CD14-positive monocyte (primary cell): ENCODE measurements at regions not wholly inside any gene's neighbourhood (a gene's known extent, or its start where the extent isn't known, plus 50 kb on each side); places are given as distances from the start of the nearest gene placed in this dataset.

Source experiments
- DNase-seq, 3 donors: peaks; one replicate each; pipeline ENCODE4 v3.0.0-alpha.2; 2011 to 2022
- H2AFZ ChIP-seq: 2 replicates; pipeline ENCODE4 v1.6.0; 2012; ENCODE audit warnings: mild to moderate bottlenecking, low read depth, low read length, inconsistent platforms; ENCODE audit not compliant: insufficient read depth, poor library complexity, severe bottlenecking
- H3K27ac ChIP-seq, 2 donors: 1 replicate in 1 of 2; 2 replicates in 1 of 2; pipeline ENCODE4 v1.5.1; 2012 to 2013; ENCODE audit warnings: low read length in 2 of 2, control low read depth in 1 of 2, inconsistent platforms in 1 of 2, low read depth in 1 of 2, mild to moderate bottlenecking in 1 of 2
- H3K27me3 ChIP-seq, 2 donors: one replicate each; pipeline versions ENCODE4 v1.6.0 to v1.6.1; 2011 to 2013; ENCODE audit warnings: low read length in 2 of 2; ENCODE audit not compliant: control insufficient read depth in 2 of 2, insufficient read depth in 2 of 2
- H3K36me3 ChIP-seq, 2 donors: replicated peaks in 1 of 2; 1 replicate in 1 of 2; 2 replicates in 1 of 2; pipeline versions ENCODE4 v1.5.1 to v1.6.1; 2012 to 2013; ENCODE audit warnings: low read length in 2 of 2, control low read depth in 1 of 2, inconsistent platforms in 1 of 2, mild to moderate bottlenecking in 1 of 2; ENCODE audit not compliant: insufficient read depth in 2 of 2, control insufficient read depth in 1 of 2
- H3K4me1 ChIP-seq, 2 donors: 1 replicate in 1 of 2; 2 replicates in 1 of 2; pipeline versions ENCODE4 v1.5.1 to v1.6.1; 2012 to 2013; ENCODE audit warnings: low read length in 2 of 2, control low read depth in 1 of 2, inconsistent platforms in 1 of 2, mild to moderate bottlenecking in 1 of 2, moderate library complexity in 1 of 2; ENCODE audit not compliant: insufficient read depth in 2 of 2, control insufficient read depth in 1 of 2
- H3K4me2 ChIP-seq: replicated peaks from 2 replicates; pipeline ENCODE3; 2012; ENCODE audit warnings: low read length, moderate library complexity, mild to moderate bottlenecking; ENCODE audit not compliant: poor library complexity, severe bottlenecking; ENCODE audit errors: extremely low read depth
- H3K4me3 ChIP-seq, 3 experiments: fragments of 200-600 bp in 1 of 3; sonication (generic) in 1 of 3; replicated peaks in 1 of 3; 1 replicate in 2 of 3; 2 replicates in 1 of 3; pipeline ENCODE4 v1.5.1; 2011 to 2013; ENCODE audit warnings: low read length in 3 of 3, mild to moderate bottlenecking in 3 of 3, control low read depth in 2 of 3, low read depth in 2 of 3, inconsistent platforms in 1 of 3, moderate library complexity in 1 of 3
- H3K79me2 ChIP-seq: 2 replicates; pipeline ENCODE4 v1.6.0; 2012; ENCODE audit warnings: mild to moderate bottlenecking, control low read depth, inconsistent platforms, low read length, moderate library complexity; ENCODE audit not compliant: insufficient read depth
- H3K9ac ChIP-seq: 2 replicates; pipeline ENCODE4 v1.6.0; 2017; ENCODE audit warnings: low read length, mild to moderate bottlenecking; ENCODE audit not compliant: insufficient read depth, poor library complexity, severe bottlenecking
- H3K9me3 ChIP-seq, 2 donors: replicated peaks in 1 of 2; 1 replicate in 1 of 2; 2 replicates in 1 of 2; pipeline versions ENCODE4 v1.5.1 to v1.6.1; 2012 to 2013; ENCODE audit warnings: low read length in 2 of 2, control low read depth in 1 of 2; ENCODE audit not compliant: control insufficient read depth in 1 of 2, insufficient read depth in 1 of 2
- H4K20me1 ChIP-seq: 2 replicates; pipeline ENCODE4 v1.6.0; 2012; ENCODE audit warnings: mild to moderate bottlenecking, low read length, control low read depth, moderate library complexity; ENCODE audit not compliant: insufficient read depth
- H3K27ac Mint-ChIP-seq, 7 donors: one replicate each; pipeline ENCODE4 v1.8.0; 2020; ENCODE audit warnings: mild to moderate bottlenecking in 7 of 7, mixed read lengths in 7 of 7, moderate library complexity in 6 of 7, inconsistent platforms in 2 of 7
- H3K27me3 Mint-ChIP-seq, 3 donors: one replicate each; pipeline ENCODE4 v1.8.0; 2021 to 2022; ENCODE audit warnings: low read depth in 3 of 3, mild to moderate bottlenecking in 3 of 3, mixed read lengths in 3 of 3, moderate library complexity in 3 of 3, inconsistent platforms in 1 of 3
- H3K36me3 Mint-ChIP-seq, 2 donors: one replicate each; pipeline ENCODE4 v1.8.0; 2020; ENCODE audit warnings: mixed read lengths in 2 of 2, inconsistent platforms in 1 of 2, mild to moderate bottlenecking in 1 of 2
- H3K4me1 Mint-ChIP-seq: one replicate; pipeline ENCODE4 v1.8.0; 2020; ENCODE audit warnings: mild to moderate bottlenecking, mixed read lengths
- H3K4me3 Mint-ChIP-seq, 2 donors: one replicate each; pipeline ENCODE4 v1.8.0; 2020; ENCODE audit warnings: mild to moderate bottlenecking in 2 of 2, mixed read lengths in 2 of 2, moderate library complexity in 1 of 2
- H3K9me3 Mint-ChIP-seq, 7 donors: one replicate each; pipeline ENCODE4 v1.8.0; 2020 to 2022; ENCODE audit warnings: mixed read lengths in 7 of 7, mild to moderate bottlenecking in 6 of 7, moderate library complexity in 6 of 7, inconsistent platforms in 2 of 7
- CTCF ChIP-seq: fragments of 200-600 bp; IDR thresholded peaks from one replicate; pipeline ENCODE4 v1.8.0; 2022; ENCODE audit warnings: antibody characterized with exemption, mild to moderate bottlenecking
- WGBS: methylation state at CpG from one replicate; pipeline ENCODE4 v1.1.5; 2013; ENCODE audit warnings: missing lambda C conversion rate; ENCODE audit not compliant: insufficient coverage; 5-methylcytosine and 5-hydroxymethylcytosine counted together
- intact Hi-C, 2 donors: fragments of 100-400 bp; cut with micrococcal nuclease; formaldehyde crosslinking; loops; one replicate each; pipeline versions ENCODE4 v1.15.0 to v1.15.1; 2023

DNA sequence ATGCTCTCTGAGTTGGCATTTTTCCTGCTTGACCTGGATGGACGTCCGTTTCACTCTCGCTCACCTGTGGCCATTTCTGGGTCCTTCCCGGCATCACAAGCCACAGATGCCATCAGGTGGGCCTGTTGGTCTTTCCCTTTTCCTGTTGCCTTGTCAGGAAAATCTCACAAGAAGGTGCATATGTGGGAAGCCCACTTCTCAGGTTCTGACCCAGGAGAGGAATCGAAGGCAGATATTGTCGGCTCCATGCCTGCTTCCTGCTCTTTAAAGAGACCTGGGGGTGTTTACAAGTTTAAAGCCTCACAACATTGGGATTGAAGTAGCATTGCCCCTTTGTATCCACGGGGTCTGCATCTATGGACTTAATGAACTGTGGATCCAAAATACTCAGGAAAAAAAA is 357.9 kb downstream of the RPS24 start:
- peak overlapping the region in 1 of 7 donors; percentile 44 for H3K27ac Mint-ChIP-seq
- peaks cover 1 to 2% (median 2%) of the 10 kb centered on the region in 3 donors for H3K27me3 Mint-ChIP-seq
- intact Hi-C loops, result no loop called here
- H3K36me3 ChIP-seq, result no peaks in the 10 kb centered on the region
- no peak overlapping the region for H3K4me2 ChIP-seq
- H3K4me3 Mint-ChIP-seq, result no peak overlapping the region
- WGBS, result 98% methylated on average over 6 of the region's 7 CpGs
- H3K27me3 ChIP-seq, result no peaks in the 10 kb centered on the region
- H3K4me3 ChIP-seq, result no peak overlapping the region
- H3K27ac ChIP-seq, result no peak overlapping the region
- no peaks in the 10 kb centered on the region for H4K20me1 ChIP-seq
- no peaks in the 10 kb centered on the region for H3K9me3 Mint-ChIP-seq
- no peaks in the 10 kb centered on the region for H3K4me1 Mint-ChIP-seq
- no peak overlapping the region for H3K9ac ChIP-seq
- no peaks in the 10 kb centered on the region for H3K36me3 Mint-ChIP-seq
- H3K9me3 ChIP-seq, result no peaks in the 10 kb centered on the region
- DNase-seq, result no peak
- no peaks in the 10 kb centered on the region for H3K4me1 ChIP-seq
- H3K79me2 ChIP-seq, result no peaks in the 10 kb centered on the region
- no peak overlapping the region for H2AFZ ChIP-seq
- no peak for TF ChIP-seq CTCF

- no CpG with 5 or more reads among the region's 2 CpGs for WGBS
- no peak overlapping the region for H3K4me3 ChIP-seq
- H3K4me1 ChIP-seq, result no peaks in the 10 kb centered on the region
- intact Hi-C loops, result no loop called here
- H3K4me2 ChIP-seq, result no peak overlapping the region
- no peak for DNase-seq
- no peaks in the 10 kb centered on the region for H3K36me3 ChIP-seq
- Mint-ChIP-seq H3K4me1 (no peaks in the 10 kb centered on the region), H3K27me3 (peaks cover 2% of the 10 kb centered on the region in 3 donors), H3K27ac (no peak overlapping the region), H3K36me3 (no peaks in the 10 kb centered on the region), H3K9me3 (no peaks in the 10 kb centered on the region), H3K4me3 (no peak overlapping the region)
- no peaks in the 10 kb centered on the region for H3K79me2 ChIP-seq
- H3K27me3 ChIP-seq, result no peaks in the 10 kb centered on the region
- H4K20me1 ChIP-seq, result no peaks in the 10 kb centered on the region
- H2AFZ ChIP-seq, result no peak overlapping the region
- no peak for TF ChIP-seq CTCF
- H3K9me3 ChIP-seq, result no peaks in the 10 kb centered on the region
- H3K9ac ChIP-seq, result no peak overlapping the region
- no peak overlapping the region for H3K27ac ChIP-seq
These were observed 358.5 kb downstream of the RPS24 start for GRCh38 chr10:78392197-78392596.
